Muscle of back (tissue), 3 donors: ENCODE measurements at regions not wholly inside any gene's neighbourhood (a gene's known extent, or its start where the extent isn't known, plus 50 kb on each side); places are given as distances from the start of the nearest gene placed in this dataset.

ENCODE experiments used
- DNase-seq, 3 donors: peaks; one replicate each; pipeline versions ENCODE4 v3.0.0 to v3.0.0-alpha.2; 2013

GRCh38 chr7:51802718-51803117, 486.1 kb upstream of the COBL start:
- no peak for DNase-seq

GRCh38 chr7:51797371-51797770, 480.8 kb upstream of the COBL start:
- DNase-seq, result no peak

GRCh38 chr7:51792796-51793195, 476.2 kb upstream of the COBL start:
- no peak for DNase-seq

DNA sequence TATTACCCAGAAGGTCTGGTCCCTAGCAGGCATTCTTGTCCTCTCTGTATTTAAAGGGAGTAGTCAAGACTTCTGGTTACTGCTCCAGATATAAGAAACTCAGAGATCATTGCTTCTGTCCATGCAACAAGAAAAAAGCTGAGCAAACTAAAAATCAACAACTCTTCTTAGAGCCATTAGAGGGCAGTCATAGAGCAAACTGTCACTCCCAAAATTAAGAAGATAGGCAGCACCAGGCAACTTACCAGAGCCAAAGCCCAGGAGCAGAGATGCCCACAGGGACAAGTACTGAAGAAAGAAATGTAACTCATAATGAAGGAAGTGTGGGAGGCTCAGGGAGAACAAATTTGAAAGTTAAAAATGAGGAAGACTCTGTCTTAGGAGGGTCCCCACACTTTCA, 472.9 kb upstream of the COBL start:
- no peak for DNase-seq

DNA sequence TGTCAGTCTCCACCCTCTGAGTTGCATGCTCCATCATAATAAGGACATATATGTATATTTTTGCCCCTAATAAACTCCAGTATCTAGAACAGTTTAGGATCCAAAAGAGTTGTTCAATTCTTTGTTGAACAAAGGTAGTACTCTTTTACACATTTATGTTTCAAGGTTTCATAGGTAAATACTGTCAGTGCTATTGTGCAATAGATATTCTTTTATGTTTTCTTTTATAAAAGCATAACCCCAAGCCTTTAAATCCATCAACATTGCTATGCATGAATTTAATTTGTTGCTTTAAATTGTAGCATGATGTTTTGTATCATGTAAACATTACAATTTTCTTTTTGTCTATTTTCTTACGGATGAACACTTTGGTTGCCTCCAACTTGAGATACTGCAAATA, 469.7 kb upstream of the COBL start:
- DNase-seq, result no peak

GRCh38 chr7:51785876-51786275, 469.3 kb upstream of the COBL start:
- DNase-seq, result no peak

DNA sequence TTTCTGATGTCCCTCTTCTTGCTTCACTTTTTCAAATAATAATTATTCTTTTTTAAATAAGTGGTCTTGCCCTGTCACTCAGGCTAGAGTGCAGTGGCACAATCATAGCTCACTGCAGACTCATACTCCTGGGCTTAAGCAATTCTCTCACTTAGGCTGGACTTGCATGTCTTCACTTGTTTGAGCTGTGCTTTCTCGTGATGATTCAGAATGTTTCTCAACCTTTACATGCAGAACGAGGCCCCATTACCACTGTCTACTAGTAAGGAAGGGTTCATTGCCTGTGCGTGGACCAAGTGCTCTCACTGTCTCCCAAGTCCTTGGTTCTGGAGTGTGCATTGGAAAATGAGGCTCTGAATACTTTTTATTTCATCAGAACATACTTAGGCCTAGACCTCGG, 468.6 kb upstream of the COBL start:
- DNase-seq, result no peak

DNA sequence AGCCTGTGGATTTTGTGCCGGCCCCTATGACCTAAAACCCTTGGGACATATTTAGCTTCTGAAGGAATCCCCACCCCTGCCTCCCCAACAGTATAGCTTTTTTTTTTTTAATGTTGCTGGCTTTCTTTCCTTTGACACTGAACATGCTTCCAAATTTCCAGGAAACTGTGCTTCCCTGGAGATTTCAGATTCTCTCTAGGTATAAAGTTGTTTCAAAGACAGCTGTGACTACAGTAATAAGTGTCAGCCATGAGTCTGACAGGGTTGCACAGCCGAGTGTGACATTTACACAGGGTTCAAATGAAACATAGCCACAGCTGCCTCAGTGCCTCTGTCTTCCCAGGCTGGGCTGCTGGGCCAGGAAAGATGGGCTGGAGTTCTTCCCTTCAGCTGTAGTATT, 466.6 kb upstream of the COBL start:
- peak in 1 of 3 donors; percentile 37 for DNase-seq

GRCh38 chr7:51778121-51778520, 461.5 kb upstream of the COBL start:
- peak in 2 of 3 donors; percentile 13 to 44 for DNase-seq

GRCh38 chr7:51774178-51774577, 457.6 kb upstream of the COBL start:
- no peak for DNase-seq

DNA sequence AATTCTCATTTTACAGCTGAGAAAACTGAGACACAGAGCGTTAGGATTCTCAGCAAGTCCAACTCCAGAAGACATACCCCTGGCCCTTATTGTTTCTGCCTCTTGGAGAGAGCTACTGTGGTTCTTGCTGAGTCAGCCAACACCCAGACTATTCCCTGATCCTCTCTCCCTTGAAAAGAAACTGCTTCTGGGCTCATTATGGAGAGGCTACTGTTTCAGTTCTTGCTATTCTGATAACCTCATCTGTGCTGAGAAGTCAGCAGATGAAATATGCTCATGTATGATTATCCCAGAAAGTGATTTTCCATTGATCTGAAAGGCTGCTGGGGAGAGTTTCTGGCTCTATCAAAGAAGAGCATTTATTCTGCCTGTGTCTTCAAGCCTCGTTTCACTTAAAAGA, 455.6 kb upstream of the COBL start:
- DNase-seq, result no peak

DNA sequence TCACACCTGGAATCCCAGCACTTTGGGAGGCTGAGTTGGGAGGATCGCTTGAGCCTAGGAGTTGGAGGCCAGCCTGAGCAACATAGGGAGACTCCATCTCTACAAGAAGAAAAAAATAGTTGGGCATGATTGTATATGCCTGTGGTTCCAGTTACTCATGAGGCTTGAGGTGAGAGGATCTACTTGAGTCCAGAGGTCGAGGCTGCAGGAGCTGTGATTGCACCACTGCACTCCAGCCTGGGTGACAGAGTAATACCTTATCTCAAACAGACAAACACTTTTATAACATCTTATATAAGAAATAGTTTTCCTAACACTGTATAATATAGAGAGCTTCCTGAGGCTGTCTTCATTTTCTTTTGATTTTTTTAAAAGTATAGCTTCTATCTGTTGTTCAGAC, 448.4 kb upstream of the COBL start:
- no peak for DNase-seq

GRCh38 chr7:51759985-51760384, 443.4 kb upstream of the COBL start:
- no peak for DNase-seq

GRCh38 chr7:51757960-51758359, 441.4 kb upstream of the COBL start:
- no peak for DNase-seq

GRCh38 chr7:51732951-51733350, 416.3 kb upstream of the COBL start:
- no peak for DNase-seq

DNA sequence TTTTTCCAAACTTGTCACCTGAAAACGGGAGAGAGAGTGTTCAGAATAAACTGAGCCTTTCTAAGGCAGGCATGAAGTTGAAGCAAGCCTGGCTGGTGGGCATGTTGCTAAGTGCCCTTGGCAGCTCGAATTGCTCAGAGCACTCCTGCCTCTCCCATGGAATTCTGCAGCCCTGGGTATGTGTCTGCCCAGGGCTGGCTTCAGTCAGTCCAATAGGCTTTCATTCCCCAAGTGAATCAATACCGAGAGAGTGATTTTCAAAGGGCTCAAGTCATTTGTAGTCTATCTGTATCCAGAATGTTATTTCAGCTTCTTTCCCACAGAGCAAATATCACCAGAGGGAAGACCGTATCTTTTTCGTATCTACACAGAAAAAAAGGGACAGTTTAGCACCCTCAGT, 415.5 kb upstream of the COBL start:
- no peak for DNase-seq

DNA sequence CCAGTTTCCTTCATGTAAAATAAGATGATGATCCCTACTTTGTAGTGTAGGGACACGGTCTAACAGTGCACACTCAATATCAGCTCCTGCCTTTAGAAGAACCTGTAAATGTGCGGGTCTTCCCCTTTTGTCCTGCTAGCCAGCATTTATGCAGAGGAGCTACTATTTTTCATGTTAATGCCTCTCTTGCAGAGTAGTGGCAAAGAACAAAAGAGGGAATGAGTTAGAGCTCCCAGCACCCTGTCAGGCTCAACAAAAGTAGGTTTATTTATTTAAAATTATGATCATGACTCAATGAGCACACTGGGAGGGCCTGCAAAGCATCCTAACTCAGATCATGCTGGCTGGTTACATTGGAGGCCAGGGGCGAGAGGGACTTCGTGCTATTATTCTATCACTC, 414.5 kb upstream of the COBL start:
- DNase-seq, result no peak

- no peak for DNase-seq
These were observed 410.8 kb upstream of the COBL start for GRCh38 chr7:51727441-51727840.

DNA sequence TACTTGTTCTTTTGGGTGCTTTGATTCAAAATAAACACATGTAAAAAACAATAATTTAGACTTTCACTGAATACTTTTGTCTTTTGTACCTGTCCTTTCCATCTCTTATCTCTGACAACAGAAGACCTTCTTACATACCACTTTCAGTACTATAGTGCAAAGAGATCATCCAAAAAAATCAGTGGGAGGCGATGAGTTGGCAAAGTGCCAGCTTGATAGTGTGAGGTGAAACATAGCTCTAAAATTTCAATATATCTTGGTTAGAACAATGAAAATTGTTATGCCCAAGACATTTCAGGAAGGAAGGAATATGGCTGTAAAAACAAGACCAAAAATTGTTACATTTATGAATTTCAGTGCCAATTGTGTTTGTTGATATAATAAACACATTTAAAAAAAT, 390.2 kb upstream of the COBL start:
- no peak for DNase-seq

DNA sequence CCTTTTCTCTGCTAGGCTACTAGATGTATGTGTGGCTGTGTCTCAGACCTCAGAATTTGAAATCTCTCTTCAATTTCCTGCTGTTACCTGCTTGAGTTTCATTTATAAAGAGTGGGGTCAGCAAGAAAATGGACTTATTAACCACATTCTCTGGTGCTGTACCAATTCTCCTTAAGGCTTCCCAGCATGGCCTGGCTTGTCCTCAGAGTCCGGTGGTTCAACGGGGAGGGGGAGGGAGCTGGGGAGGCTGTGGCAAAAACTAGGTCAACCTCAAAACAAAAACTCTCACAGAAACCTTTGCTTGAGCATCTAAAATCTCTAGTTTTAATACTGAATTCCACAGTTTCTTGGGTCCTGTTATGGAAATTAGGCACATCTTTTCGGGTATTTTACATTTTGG, 389.1 kb upstream of the COBL start:
- no peak for DNase-seq

- DNase-seq, result no peak
These were observed 386.1 kb upstream of the COBL start for GRCh38 chr7:51702673-51703072.

- no peak for DNase-seq
These were observed 385.3 kb upstream of the COBL start for GRCh38 chr7:51701935-51702334.

GRCh38 chr7:51700593-51701215, 384.1 kb upstream of the COBL start:
- DNase-seq, result no peak

DNA sequence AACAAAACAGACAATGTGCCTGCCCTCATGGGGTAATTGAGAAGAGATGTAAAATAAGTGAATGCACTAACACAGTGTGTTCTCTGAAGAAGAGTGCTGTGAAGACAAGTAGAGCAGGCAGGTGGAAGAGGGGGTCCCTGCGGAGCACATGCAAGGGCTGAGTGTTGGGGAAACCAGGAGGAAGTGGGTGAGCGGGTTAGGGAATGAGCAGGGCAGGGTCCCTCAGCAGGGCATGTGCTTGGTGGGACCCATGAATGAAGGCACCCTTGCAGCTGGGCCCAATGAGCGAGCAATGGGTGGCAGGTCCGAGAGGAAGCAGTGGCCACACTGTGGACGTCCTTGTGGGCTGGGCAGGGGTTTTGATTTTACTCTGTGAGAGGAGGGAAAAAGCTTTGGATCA, 376.6 kb upstream of the COBL start:
- DNase-seq, result no peak

- no peak for DNase-seq
These were observed 372.9 kb upstream of the COBL start for GRCh38 chr7:51689547-51689946.
